ENCODE measurements at regions not wholly inside any gene's neighbourhood (a gene's known extent, or its start where the extent isn't known, plus 50 kb on each side); places are given as distances from the start of the nearest gene placed in this dataset.

DNA sequence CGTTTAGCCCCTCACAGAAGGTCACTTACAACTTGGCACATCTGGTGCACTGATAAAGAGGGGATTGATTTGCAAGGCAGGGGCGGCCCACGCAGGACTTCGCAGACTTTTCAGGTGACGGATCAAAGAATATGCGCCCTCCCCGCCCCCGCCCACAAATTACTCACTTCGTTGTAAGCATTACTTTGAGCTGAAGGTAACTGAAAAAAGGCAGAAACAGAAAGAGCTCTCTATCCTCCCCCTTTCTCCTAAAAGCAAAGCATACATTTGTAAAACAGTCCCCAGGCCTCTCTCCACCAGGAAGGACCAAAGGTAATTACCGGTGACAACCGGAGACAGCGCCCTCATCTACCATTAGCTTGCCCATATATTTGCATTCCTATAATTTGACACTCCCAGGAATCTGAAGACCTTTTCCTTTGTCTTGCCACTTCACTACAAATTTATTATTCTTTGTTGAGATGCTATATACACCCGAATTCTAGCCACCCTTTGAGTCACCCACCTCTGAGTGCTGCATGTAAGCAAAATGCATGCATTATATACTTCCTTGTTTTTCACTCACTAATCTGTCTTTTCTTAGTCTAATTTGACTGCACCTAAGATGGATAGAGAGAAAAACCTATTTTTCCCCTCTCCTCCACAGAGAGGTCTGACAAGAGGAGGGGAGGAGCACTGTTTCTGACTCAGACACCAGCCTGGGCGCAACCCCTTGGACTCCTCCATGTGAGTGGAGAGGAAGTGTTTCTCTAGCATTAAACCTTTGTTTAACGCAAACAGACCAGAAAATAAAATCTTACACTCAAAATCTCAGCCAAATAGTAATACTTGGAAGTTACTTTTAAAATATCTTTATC is 74.7 kb upstream of the SPIN1 start:
- TF ChIP-seq, protein P1, sequence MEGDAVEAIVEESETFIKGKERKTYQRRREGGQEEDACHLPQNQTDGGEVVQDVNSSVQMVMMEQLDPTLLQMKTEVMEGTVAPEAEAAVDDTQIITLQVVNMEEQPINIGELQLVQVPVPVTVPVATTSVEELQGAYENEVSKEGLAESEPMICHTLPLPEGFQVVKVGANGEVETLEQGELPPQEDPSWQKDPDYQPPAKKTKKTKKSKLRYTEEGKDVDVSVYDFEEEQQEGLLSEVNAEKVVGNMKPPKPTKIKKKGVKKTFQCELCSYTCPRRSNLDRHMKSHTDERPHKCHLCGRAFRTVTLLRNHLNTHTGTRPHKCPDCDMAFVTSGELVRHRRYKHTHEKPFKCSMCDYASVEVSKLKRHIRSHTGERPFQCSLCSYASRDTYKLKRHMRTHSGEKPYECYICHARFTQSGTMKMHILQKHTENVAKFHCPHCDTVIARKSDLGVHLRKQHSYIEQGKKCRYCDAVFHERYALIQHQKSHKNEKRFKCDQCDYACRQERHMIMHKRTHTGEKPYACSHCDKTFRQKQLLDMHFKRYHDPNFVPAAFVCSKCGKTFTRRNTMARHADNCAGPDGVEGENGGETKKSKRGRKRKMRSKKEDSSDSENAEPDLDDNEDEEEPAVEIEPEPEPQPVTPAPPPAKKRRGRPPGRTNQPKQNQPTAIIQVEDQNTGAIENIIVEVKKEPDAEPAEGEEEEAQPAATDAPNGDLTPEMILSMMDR (conservative IDR thresholded peaks at IDR 0.05; ENCODE audit: low read depth) = no peak
- H3K27ac ChIP-seq = no peak overlapping the region
- CTCF ChIA-PET = interaction anchor here (0.9 kb wide), 1 partner anchor 34 kb away, joined by 3 read pairs; no protein-coding TSS in a partner anchor
- no peak for DNase-seq (ENCODE audit: low spot score)
- POLR2A ChIA-PET (ENCODE audit: low non-redundant PET) = no interaction called here

DNA sequence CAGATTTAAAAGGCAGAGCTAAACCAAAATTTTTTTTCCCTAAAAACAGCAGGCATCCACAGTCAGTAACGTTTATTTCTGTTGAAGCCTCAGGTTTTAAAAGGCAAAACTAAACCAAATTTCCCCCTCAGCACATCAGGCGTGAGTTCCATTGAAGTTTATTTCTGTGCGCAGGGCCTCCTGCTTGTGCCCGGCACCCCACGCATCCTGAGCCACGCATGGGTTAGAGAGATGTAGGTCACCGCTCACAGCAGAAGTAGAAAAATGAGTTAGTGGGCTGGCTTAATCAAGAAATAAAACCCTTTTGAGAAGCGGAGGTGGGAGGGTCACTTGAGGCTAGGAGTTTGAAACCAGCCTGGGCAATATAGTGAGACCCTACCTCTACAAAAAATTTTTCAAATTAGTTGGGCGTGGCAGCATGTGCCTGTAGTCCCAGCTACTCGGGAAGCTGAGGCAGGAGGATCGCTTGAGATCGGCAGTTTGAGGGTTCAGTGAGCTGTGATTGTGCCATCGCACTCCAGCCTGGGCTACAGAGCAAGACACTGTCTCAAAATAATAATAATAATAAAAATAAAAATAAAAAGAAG is 75.6 kb upstream of the SPIN1 start:
- no peak for DNase-seq (ENCODE audit: low spot score)
- CTCF ChIA-PET = no interaction called here

DNA sequence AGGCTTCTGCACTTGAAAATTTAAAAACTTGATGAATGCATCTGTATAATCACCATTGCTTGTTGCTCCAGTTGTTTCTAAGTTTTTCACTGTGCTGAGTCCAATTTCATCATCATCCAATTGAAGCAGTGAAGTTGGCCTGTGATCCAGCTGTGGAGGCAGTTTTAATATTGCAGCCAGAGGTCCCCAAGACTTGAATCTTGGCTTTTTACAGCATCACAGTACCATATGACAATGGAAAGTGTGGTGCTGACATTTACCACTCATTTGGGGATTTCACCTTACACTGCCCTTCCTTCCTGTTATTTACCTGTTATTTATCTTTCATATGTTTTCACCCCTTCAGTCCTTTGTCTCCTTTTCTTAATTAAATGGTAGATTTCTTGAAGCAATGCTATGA is 76.2 kb upstream of the SPIN1 start:
- no peak for DNase-seq (ENCODE audit: low spot score)
- POLR2A ChIA-PET (ENCODE audit: low non-redundant PET) = no interaction called here
- CTCF ChIA-PET = no interaction called here
- TF ChIP-seq, protein P1 (conservative IDR thresholded peaks at IDR 0.05; ENCODE audit: low read depth) = no peak
- no peak overlapping the region for H3K27ac ChIP-seq

More for the DNA sequence above, 75.6 kb upstream of the SPIN1 start:
- TF ChIP-seq, protein P1 (conservative IDR thresholded peaks at IDR 0.05; ENCODE audit: low read depth) = no peak
- H3K27ac ChIP-seq = no peak overlapping the region
- POLR2A ChIA-PET (ENCODE audit: low non-redundant PET) = no interaction called here

DNA sequence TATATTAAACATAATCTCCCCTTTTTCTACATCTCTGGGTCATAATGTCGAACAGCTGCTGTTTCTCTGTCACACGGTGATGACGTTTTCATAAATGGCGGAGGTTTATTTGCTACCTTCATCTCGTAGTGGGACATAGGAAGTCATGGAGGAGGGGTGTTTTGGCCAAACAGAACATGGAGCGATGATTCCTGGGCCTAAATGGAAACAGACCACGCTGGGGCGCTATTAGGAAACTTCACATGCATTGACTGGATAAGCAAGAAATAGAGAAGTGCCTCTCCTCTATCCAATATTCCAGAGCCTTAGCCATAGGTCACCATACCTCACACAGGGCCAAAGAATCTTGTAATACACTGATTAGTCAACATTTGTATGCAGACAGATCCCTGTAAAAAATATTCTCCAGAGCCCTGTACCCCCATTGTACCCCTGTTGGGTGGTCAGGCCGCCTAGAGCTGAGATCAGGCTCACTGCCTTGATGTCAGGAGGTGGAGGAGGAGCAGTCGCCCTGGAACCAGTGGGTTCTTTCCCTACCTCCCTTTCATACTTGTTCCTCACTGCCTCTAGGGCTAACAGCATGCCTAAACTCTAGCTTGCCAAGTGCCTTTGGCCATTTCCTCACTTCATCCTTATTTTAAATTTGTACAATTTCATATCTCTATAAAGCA is 77.8 kb upstream of the SPIN1 start:
- CTCF ChIA-PET = interaction anchor here (1.0 kb wide), 1 partner anchor 23 kb away, joined by 4 read pairs; no protein-coding TSS in a partner anchor
- POLR2A ChIA-PET (ENCODE audit: low non-redundant PET) = no interaction called here
- no peak overlapping the region for H3K27ac ChIP-seq
- TF ChIP-seq, protein P1 (conservative IDR thresholded peaks at IDR 0.05; ENCODE audit: low read depth) = no peak
- no peak for DNase-seq (ENCODE audit: low spot score)

DNA sequence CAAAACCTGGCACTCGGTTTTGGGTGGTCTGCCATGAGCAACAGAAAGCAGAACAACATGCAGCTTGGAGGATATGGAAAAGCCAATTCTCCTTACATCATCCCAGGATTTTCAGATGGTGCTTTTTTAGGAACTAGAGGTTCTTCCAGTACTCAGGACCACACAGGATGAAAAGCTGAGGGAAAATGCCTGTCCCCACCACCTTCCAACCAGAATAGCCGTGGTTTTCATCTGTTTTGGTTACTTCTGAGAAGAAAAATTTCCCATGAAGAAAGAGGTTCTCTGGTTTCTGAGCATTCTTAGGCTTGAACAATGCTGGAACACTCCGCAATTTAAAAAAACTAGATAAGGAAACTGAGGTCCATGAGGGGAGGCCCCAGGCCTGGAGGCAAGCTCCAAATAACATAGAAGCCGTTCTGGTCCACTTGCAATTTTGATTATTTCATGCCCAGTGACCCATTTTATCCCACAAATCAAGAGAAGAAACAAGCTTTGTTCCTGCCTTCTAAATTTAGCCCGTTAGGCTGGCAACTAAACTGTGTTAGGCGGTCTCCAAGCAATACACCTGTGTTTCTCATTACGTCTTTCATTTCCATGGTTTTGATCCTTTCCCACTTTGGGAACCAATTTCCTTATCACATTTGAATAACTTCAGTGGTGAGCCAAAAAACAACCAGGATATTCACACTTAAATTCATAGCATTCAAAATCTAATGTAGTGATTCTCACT is 79.2 kb upstream of the SPIN1 start:
- ChIA-PET POLR2A (ENCODE audit: low non-redundant PET) (no interaction called here), CTCF (interaction anchor here (0.6 kb wide), 2 partner anchors 584 to 675 kb away, joined by 3 read pairs; no protein-coding TSS in a partner anchor)
- H3K27ac ChIP-seq = no peak overlapping the region
- TF ChIP-seq, protein P1 (conservative IDR thresholded peaks at IDR 0.05; ENCODE audit: low read depth) = no peak
- DNase-seq (ENCODE audit: low spot score) = no peak

DNA sequence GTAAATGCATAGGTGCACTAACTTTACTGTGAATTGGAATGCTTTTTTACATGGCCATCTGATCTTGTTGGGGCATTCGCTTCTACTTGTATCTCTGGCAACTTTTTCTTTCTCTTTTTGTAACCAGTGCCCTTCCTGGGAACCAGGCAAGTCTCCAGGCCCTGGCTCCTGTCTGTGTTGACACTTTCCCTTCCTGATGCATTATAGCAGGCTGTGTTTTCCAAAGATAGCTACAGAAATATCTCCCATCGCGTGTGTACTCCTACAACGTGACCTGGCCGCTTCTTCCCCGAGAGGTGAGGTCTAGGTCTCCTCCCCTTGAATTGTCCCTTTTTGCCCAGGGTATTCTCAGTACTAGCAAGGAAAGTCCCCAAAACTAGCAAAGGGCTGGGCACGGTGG is 81.1 kb upstream of the SPIN1 start:
- CTCF ChIA-PET = interaction anchor here (0.7 to 0.9 kb wide), 2 partner anchors 17 to 22 kb away, joined by 3 to 5 read pairs; no protein-coding TSS in a partner anchor
- POLR2A ChIA-PET (ENCODE audit: low non-redundant PET) = no interaction called here
- TF ChIP-seq, protein P1 (conservative IDR thresholded peaks at IDR 0.05; ENCODE audit: low read depth) = no peak
- no peak for DNase-seq (ENCODE audit: low spot score)
- H3K27ac ChIP-seq = no peak overlapping the region

Measured in RWPE1 (cell line).